ENCODE measurements at regions not wholly inside any gene's neighbourhood (a gene's known extent, or its start where the extent isn't known, plus 50 kb on each side); places are given as distances from the start of the nearest gene placed in this dataset.

GRCh38 chr13:34655554-34655953 lies 286.5 kb upstream of the NBEA start:
- no peak for TF ChIP-seq CTCF (IDR thresholded peaks at IDR 0.05; ENCODE audit: insufficient read depth, low read length, poor library complexity, severe bottlenecking)
- DNase-seq (ENCODE audit: extremely low read depth, insufficient read length) = no peak

GRCh38 chr13:34657716-34658115 lies 284.4 kb upstream of the NBEA start:
- TF ChIP-seq CTCF (IDR thresholded peaks at IDR 0.05; ENCODE audit: insufficient read depth, low read length, poor library complexity, severe bottlenecking) = no peak
- H3K4me3 ChIP-seq (replicated peaks; ENCODE audit: low read depth, low read length) = no peak overlapping the region
- no peaks in the 10 kb centered on the region for H3K36me3 ChIP-seq (ENCODE audit: control insufficient read depth, insufficient read depth, low read length)
- no peaks in the 10 kb centered on the region for H3K27me3 ChIP-seq (replicated peaks; ENCODE audit: control insufficient read depth, insufficient read depth, low read length)
- no peak for DNase-seq (ENCODE audit: extremely low read depth, insufficient read length)

More at GRCh38 chr13:34655554-34655953, 286.5 kb upstream of the NBEA start:
- Histone ChIP-seq H3K27me3 (replicated peaks; ENCODE audit: control insufficient read depth, insufficient read depth, low read length) (no peaks in the 10 kb centered on the region), H3K36me3 (ENCODE audit: control insufficient read depth, insufficient read depth, low read length) (no peaks in the 10 kb centered on the region), H3K4me3 (replicated peaks; ENCODE audit: low read depth, low read length) (no peak overlapping the region)

GRCh38 chr13:34667286-34668218 lies 274.5 kb upstream of the NBEA start:
- TF ChIP-seq CTCF (IDR thresholded peaks at IDR 0.05; ENCODE audit: insufficient read depth, low read length, poor library complexity, severe bottlenecking) = no peak
- no peaks in the 10 kb centered on the region for H3K27me3 ChIP-seq (replicated peaks; ENCODE audit: control insufficient read depth, insufficient read depth, low read length)
- H3K4me3 ChIP-seq (replicated peaks; ENCODE audit: low read depth, low read length) = no peak overlapping the region
- H3K36me3 ChIP-seq (ENCODE audit: control insufficient read depth, insufficient read depth, low read length) = no peaks in the 10 kb centered on the region
- no peak for DNase-seq (ENCODE audit: extremely low read depth, insufficient read length)

DNA sequence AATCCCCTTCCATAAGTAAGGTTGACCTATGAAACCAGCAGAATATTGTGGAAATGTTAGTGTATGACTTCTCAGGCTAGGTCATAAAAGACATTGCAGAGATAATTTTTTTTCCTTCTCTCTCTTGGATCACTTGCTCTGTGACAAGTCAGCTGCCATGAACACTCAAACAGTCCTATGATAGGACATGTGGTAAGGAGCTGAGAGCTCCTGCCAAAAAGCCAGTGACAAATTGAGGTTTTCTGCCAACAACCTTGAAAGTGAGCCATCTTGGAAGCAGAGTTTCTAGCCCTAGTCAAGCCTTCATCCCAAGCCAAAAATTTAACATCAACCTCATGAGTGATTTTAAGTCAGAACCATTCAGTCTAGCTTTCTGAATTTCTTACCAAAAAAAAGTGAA lies 270.9 kb upstream of the NBEA start:
- Histone ChIP-seq H3K36me3 (ENCODE audit: control insufficient read depth, insufficient read depth, low read length) (no peaks in the 10 kb centered on the region), H3K4me3 (replicated peaks; ENCODE audit: low read depth, low read length) (no peak overlapping the region), H3K27me3 (replicated peaks; ENCODE audit: control insufficient read depth, insufficient read depth, low read length) (no peaks in the 10 kb centered on the region)
- no peak for TF ChIP-seq CTCF (IDR thresholded peaks at IDR 0.05; ENCODE audit: insufficient read depth, low read length, poor library complexity, severe bottlenecking)
- DNase-seq (ENCODE audit: extremely low read depth, insufficient read length) = no peak

GRCh38 chr13:34672631-34673030 lies 269.4 kb upstream of the NBEA start:
- H3K4me3 ChIP-seq (replicated peaks; ENCODE audit: low read depth, low read length) = no peak overlapping the region
- H3K27me3 ChIP-seq (replicated peaks; ENCODE audit: control insufficient read depth, insufficient read depth, low read length) = no peaks in the 10 kb centered on the region
- no peaks in the 10 kb centered on the region for H3K36me3 ChIP-seq (ENCODE audit: control insufficient read depth, insufficient read depth, low read length)
- no peak for DNase-seq (ENCODE audit: extremely low read depth, insufficient read length)
- no peak for TF ChIP-seq CTCF (IDR thresholded peaks at IDR 0.05; ENCODE audit: insufficient read depth, low read length, poor library complexity, severe bottlenecking)
